Endothelial cell of umbilical vein (primary cell): ENCODE measurements at regions not wholly inside any gene's neighbourhood (a gene's known extent, or its start where the extent isn't known, plus 50 kb on each side); places are given as distances from the start of the nearest gene placed in this dataset.

Experiments used
- BruUV-seq: library from RNA; stranded (reverse); fragments of 400-500 nt; replicated peaks from 2 replicates; lab custom pipeline; 2021; lab: Mats Ljungman, UMichigan
- CTCF ChIA-PET: fragments of 300-600, 350-600 bp; sonication (Branson Sonifier 250); formaldehyde crosslinking; loops from one replicate; lab custom pipeline; 2021; ENCODE audit warnings: antibody characterized with exemption, inconsistent platforms; lab: Charles Lee
- POLR2A ChIA-PET: fragments of 300-600, 350-600 bp; sonication (Branson Sonifier 250); formaldehyde crosslinking; loops from one replicate; lab custom pipeline; 2021; ENCODE audit warnings: antibody characterized with exemption, inconsistent platforms; lab: Charles Lee
- DNase-seq: peaks from one replicate; pipeline ENCODE4 v3.0.0-alpha.2; 2011; ENCODE audit warnings: low read depth, low spot score
- FAIRE-seq: peaks from 2 replicates; lab custom pipeline; 2011; peaks lifted over from hg19 to GRCh38; lab: Jason Lieb, UNC
- H2AFZ ChIP-seq: 2 replicates; pipeline ENCODE4 v1.6.0; 2012; ENCODE audit warnings: low read depth, low read length, control low read depth, inconsistent platforms
- H3K27ac ChIP-seq: 2 replicates; pipeline ENCODE4 v1.5.1; 2011; ENCODE audit warnings: low read depth, mild to moderate bottlenecking, control low read depth, low read length, moderate library complexity; ENCODE audit not compliant: insufficient read depth
- H3K27me3 ChIP-seq, 2 experiments: 2 replicates each; pipeline versions ENCODE4 v1.6.0 to v1.6.1; 2011; ENCODE audit warnings: low read length in 2 of 2, mixed read lengths in 1 of 2; ENCODE audit not compliant: control insufficient read depth in 2 of 2, insufficient read depth in 2 of 2
- H3K36me3 ChIP-seq, 2 experiments: 2 replicates in 1 of 2; 3 replicates in 1 of 2; pipeline ENCODE4 v1.5.1; 2011; ENCODE audit warnings: low read length in 2 of 2, mild to moderate bottlenecking in 1 of 2, moderate library complexity in 1 of 2; ENCODE audit not compliant: control insufficient read depth in 2 of 2, insufficient read depth in 2 of 2; ENCODE audit errors: extremely low read depth in 1 of 2
- H3K4me1 ChIP-seq: 3 replicates; pipeline ENCODE4 v1.5.1; 2011; ENCODE audit warnings: mild to moderate bottlenecking, low read length; ENCODE audit not compliant: control insufficient read depth, insufficient read depth; ENCODE audit errors: extremely low read depth
- H3K4me2 ChIP-seq: 2 replicates; pipeline ENCODE4 v1.6.1; 2011; ENCODE audit warnings: low read length, control low read depth, mixed read lengths; ENCODE audit not compliant: insufficient read depth
- H3K4me3 ChIP-seq, 3 experiments: fragments of 200-600 bp in 1 of 3; sonication (generic), shearing (Covaris generic) in 1 of 3; replicated peaks in 1 of 3; 2 replicates each; pipeline ENCODE4 v1.5.1; 2011 to 2016; ENCODE audit warnings: control low read depth in 3 of 3, low read length in 3 of 3, mild to moderate bottlenecking in 2 of 3, inconsistent platforms in 1 of 3, low read depth in 1 of 3, moderate library complexity in 1 of 3; ENCODE audit not compliant: insufficient read depth in 1 of 3
- H3K79me2 ChIP-seq: 2 replicates; pipeline ENCODE4 v1.6.0; 2012; ENCODE audit warnings: low read length, inconsistent platforms; ENCODE audit not compliant: control insufficient read depth, insufficient read depth
- H3K9ac ChIP-seq: replicated peaks from 2 replicates; pipeline ENCODE3; 2011; ENCODE audit warnings: low read length, control low read depth; ENCODE audit not compliant: insufficient read depth; ENCODE audit errors: extremely low read depth
- H3K9me1 ChIP-seq: replicated peaks from 3 replicates; pipeline ENCODE4 v1.6.0; 2011; ENCODE audit warnings: mild to moderate bottlenecking, low read length; ENCODE audit not compliant: control insufficient read depth, insufficient read depth; ENCODE audit errors: extremely low read depth
- H3K9me3 ChIP-seq: replicated peaks from 2 replicates; pipeline ENCODE4 v1.5.1; 2012; ENCODE audit warnings: low read length, inconsistent platforms; ENCODE audit not compliant: control insufficient read depth, insufficient read depth
- H4K20me1 ChIP-seq: replicated peaks from 2 replicates; pipeline ENCODE3; 2011; ENCODE audit warnings: mild to moderate bottlenecking, low read length; ENCODE audit not compliant: control insufficient read depth, insufficient read depth; ENCODE audit errors: extremely low read depth
- EZH2 ChIP-seq: IDR thresholded peaks from 2 replicates; pipeline ENCODE4 v1.6.1; 2012; ENCODE audit warnings: borderline replicate concordance, low read depth, mild to moderate bottlenecking, moderate library complexity, low read length, inconsistent platforms; ENCODE audit not compliant: severe bottlenecking
- FOS ChIP-seq: IDR thresholded peaks from 2 replicates; pipeline ENCODE4 v1.6.1; 2011; ENCODE audit warnings: mild to moderate bottlenecking, low read length, moderate library complexity, borderline replicate concordance; ENCODE audit not compliant: insufficient read depth
- GATA2 ChIP-seq: IDR thresholded peaks from 2 replicates; pipeline ENCODE4 v1.7.0; 2011; ENCODE audit warnings: low read depth, mild to moderate bottlenecking, moderate library complexity, mixed read lengths, low read length; ENCODE audit not compliant: insufficient read length, insufficient read depth
- JUN ChIP-seq: IDR thresholded peaks from 2 replicates; pipeline ENCODE4 v1.6.1; 2011; ENCODE audit warnings: borderline replicate concordance, low read depth; ENCODE audit not compliant: insufficient read length, insufficient read depth
- MYC ChIP-seq: IDR thresholded peaks from one replicate; pipeline ENCODE4 v1.6.1; 2011; ENCODE audit warnings: mild to moderate bottlenecking, low read depth, low read length
- POLR2A ChIP-seq: IDR thresholded peaks from 2 replicates; pipeline ENCODE4 v1.6.1; 2012; ENCODE audit warnings: low read depth, mild to moderate bottlenecking, control low read depth, low read length
- POLR2AphosphoS5 ChIP-seq: IDR thresholded peaks from 2 replicates; pipeline ENCODE4 v1.6.1; 2012; ENCODE audit warnings: low read depth, mild to moderate bottlenecking, control low read depth, low read length, moderate library complexity; ENCODE audit not compliant: insufficient read depth
- dilution Hi-C: fragments of 300-500 bp; cut with MboI; formaldehyde crosslinking; loops from one replicate; pipeline ENCODE4 v1.15.0; 2019; ENCODE audit warnings: low sequenced_read_pairs; ENCODE audit not compliant: extremely low pct_ligation_motif_present
- intact Hi-C: fragments of 100-400 bp; cut with micrococcal nuclease; formaldehyde crosslinking; loops from one replicate; pipeline ENCODE4 v1.10.0; 2022
- TF ChIP-seq, protein P1 (sequence below): IDR thresholded peaks from 2 replicates; pipeline ENCODE4 v1.6.1; 2011; ENCODE audit not compliant: insufficient read depth, insufficient read length
- TF ChIP-seq, protein P2 (sequence below), 2 donors: IDR thresholded peaks; 1 replicate in 1 of 2; 2 replicates in 1 of 2; pipeline ENCODE4 v1.5.1; 2011; ENCODE audit warnings: low read length in 2 of 2, mild to moderate bottlenecking in 2 of 2, moderate library complexity in 2 of 2, control low read depth in 1 of 2, inconsistent platforms in 1 of 2, low read depth in 1 of 2; ENCODE audit not compliant: insufficient read depth in 1 of 2; ENCODE audit errors: extremely low read depth in 1 of 2

DNA sequence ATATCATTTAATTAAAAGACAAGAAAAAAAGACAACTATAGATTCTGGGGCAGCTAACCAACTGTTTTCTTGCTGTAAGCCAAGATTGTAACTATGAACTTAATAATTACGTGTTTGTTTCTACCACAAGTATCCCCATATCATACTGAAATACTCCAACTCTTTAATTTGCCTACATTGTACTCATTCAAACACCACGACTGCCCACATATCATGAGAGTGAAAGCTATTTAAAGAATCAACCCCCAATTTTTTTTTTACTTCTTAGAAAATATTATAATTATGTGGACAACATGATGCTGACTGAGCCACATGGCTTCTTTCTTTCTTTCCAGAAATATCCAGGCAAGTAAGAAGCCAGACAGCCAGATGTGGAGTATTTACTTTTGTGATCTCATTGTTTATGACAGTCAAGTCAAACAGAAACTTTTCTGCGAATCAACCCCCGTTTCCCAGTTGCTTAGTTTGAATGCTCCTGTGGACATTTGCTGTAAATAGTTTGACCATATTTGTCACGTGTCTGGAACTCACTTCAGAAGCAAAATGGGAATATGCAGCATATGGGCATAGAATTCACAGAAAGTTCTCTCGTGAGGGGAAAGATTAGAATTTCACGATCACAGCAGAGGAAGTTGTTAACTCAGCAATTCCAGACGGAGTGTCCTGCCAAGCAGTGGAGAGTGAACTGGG is 126.8 kb upstream of the PSMD7 start:
- FAIRE-seq (no peak), DNase-seq (peak; percentile 1)
- CTCF ChIA-PET, result no interaction called here
- BruUV-seq, result no TSS peak
- Histone ChIP-seq H3K27ac (no peak overlapping the region), H4K20me1 (no peaks in the 10 kb centered on the region), H3K4me1 (no peaks in the 10 kb centered on the region), H3K9ac (no peak overlapping the region), H3K27me3 (no peaks in the 10 kb centered on the region), H3K9me3 (no peaks in the 10 kb centered on the region), H3K9me1 (no peaks in the 10 kb centered on the region), H3K36me3 (no peaks in the 10 kb centered on the region), H3K4me3 (no peak overlapping the region), H2AFZ (peak overlapping the region; percentile 48), H3K79me2 (no peaks in the 10 kb centered on the region), H3K4me2 (peak overlapping the region; percentile 31)
- dilution Hi-C loops, result no loop called here
- intact Hi-C loops, result no loop called here
- TF ChIP-seq JUN, result no peak
- TF ChIP-seq GATA2, result no peak
- no peak for TF ChIP-seq EZH2
- TF ChIP-seq POLR2A, result no peak
- no peak for TF ChIP-seq FOS
- TF ChIP-seq POLR2AphosphoS5, result no peak
- TF ChIP-seq, protein P1, sequence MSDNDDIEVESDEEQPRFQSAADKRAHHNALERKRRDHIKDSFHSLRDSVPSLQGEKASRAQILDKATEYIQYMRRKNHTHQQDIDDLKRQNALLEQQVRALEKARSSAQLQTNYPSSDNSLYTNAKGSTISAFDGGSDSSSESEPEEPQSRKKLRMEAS, result no peak
- TF ChIP-seq, protein P2, sequence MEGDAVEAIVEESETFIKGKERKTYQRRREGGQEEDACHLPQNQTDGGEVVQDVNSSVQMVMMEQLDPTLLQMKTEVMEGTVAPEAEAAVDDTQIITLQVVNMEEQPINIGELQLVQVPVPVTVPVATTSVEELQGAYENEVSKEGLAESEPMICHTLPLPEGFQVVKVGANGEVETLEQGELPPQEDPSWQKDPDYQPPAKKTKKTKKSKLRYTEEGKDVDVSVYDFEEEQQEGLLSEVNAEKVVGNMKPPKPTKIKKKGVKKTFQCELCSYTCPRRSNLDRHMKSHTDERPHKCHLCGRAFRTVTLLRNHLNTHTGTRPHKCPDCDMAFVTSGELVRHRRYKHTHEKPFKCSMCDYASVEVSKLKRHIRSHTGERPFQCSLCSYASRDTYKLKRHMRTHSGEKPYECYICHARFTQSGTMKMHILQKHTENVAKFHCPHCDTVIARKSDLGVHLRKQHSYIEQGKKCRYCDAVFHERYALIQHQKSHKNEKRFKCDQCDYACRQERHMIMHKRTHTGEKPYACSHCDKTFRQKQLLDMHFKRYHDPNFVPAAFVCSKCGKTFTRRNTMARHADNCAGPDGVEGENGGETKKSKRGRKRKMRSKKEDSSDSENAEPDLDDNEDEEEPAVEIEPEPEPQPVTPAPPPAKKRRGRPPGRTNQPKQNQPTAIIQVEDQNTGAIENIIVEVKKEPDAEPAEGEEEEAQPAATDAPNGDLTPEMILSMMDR (IDR thresholded peaks at IDR 0.05; ENCODE audit: extremely low read depth in 1 of 2, insufficient read depth in 1 of 2, low read depth in 1 of 2, low read length in 2 of 2), result no peak
- TF ChIP-seq MYC, result no peak
- POLR2A ChIA-PET, result no interaction called here
